ENCODE measurements at regions not wholly inside any gene's neighbourhood (a gene's known extent, or its start where the extent isn't known, plus 50 kb on each side); places are given as distances from the start of the nearest gene placed in this dataset.
"Not testable (repeated sequence)": the region's sequence is repeated elsewhere in the genome, so short reads cannot be mapped to it uniquely, and the experiment has no call there.

DNA sequence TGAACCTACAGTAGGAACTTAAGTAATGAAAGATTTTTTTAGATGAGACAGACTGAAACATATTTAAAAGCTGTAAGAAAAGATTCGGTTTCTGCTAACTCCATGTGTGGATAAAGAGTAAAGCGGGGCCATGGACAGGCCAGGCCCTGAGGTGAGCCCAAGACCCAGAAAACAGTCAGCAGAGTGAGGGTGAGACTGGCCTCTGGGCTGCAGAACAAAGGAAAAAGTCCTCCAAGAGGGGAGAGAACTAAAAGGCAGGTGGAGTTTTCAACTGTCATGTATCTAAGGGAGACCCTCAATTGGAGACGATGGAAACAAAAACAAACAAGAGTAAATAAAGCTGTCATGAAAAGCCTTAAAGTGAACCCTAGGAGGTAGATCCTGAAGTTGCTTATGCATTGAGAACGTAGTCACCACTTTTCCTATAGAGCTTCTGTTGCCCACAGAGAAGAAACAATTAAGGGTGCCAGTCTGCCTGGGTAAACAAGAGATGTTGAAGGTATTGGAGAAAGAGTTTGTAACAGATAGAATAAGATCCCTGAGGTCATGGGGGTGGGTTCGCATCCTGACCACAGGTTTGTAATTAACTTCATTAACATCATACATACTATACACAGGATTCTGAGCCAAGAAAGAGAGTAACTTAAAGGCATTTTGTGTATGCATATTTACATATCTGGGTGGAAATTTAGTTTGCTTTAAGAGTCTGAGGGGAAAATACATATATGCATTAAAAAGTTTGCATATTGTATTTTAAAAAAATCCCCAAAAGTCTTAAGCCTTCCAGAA, 268.7 kb upstream of the PDE3A start:
- Histone ChIP-seq H3K27me3 (ENCODE audit: control insufficient read depth in 5 of 5, insufficient read depth in 4 of 5, low read length in 5 of 5) (no peaks in the 10 kb centered on the region), H3K36me3 (ENCODE audit: control insufficient read depth in 5 of 5, insufficient read depth in 5 of 5, low read length in 5 of 5) (no peaks in the 10 kb centered on the region), H3K4me3 (ENCODE audit: low read depth in 1 of 5, low read length in 5 of 5) (no peak overlapping the region), H3K9me3 (ENCODE audit: control insufficient read depth in 5 of 5, low read length in 5 of 5) (no peaks in the 10 kb centered on the region), H3K27ac (ENCODE audit: low read depth, low read length) (no peak overlapping the region), H3K4me1 (ENCODE audit: control insufficient read depth in 5 of 5, insufficient read depth in 5 of 5, low read length in 5 of 5) (peaks cover 0 to 8% (median 0%) of the 10 kb centered on the region in 5 donors), H3K9ac (ENCODE audit: low read length in 5 of 5) (no peak overlapping the region)

DNA sequence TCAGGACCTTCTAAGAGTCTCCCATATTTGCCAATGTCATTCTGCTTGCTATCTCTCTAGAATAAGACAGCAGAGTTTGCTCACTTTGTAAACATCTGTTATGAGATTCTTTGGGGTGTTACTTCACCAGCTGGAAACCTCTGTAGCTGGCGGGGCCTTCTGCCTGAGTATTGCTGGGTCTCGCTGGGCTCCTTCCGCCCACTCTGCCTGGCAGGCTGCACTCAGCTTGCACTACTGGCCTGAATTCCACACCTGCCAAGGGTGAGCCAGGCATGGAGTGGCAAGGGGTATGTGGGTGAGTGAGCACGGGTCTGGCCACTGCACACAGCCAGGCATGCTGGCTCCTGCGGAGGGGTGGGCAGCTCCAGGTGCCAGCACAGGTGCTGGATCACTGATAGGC, 267.3 kb upstream of the PDE3A start:
- Histone ChIP-seq H3K36me3 (ENCODE audit: control insufficient read depth in 5 of 5, insufficient read depth in 5 of 5, low read length in 5 of 5) (no peaks in the 10 kb centered on the region), H3K27ac (ENCODE audit: low read depth, low read length) (no peak overlapping the region), H3K9ac (ENCODE audit: low read length in 5 of 5) (no peak overlapping the region), H3K27me3 (ENCODE audit: control insufficient read depth in 5 of 5, insufficient read depth in 4 of 5, low read length in 5 of 5) (no peaks in the 10 kb centered on the region), H3K9me3 (ENCODE audit: control insufficient read depth in 5 of 5, low read length in 5 of 5) (no peaks in the 10 kb centered on the region), H3K4me1 (ENCODE audit: control insufficient read depth in 5 of 5, insufficient read depth in 5 of 5, low read length in 5 of 5) (peaks cover 0 to 8% (median 0%) of the 10 kb centered on the region in 5 donors), H3K4me3 (ENCODE audit: low read depth in 1 of 5, low read length in 5 of 5) (no peak overlapping the region)

DNA sequence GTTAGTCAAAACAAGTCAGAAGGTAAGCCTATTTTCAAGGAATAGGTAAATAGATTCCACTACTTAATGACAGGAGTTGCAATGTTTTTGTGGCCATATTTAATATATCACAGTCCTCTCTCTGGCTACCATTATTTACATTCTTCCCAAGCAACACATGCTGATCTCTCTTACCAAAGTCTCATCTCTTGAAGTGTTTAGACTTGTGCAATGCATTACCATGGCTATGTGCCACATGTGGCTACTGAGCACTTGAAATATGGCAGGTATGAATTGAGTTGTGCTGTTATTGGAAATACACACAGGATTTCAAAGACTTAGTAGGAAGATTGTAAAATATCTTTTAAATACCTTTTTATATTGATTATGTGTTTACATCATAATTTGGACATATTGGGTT, 262.4 kb upstream of the PDE3A start:
- H3K9ac ChIP-seq (ENCODE audit: low read length in 5 of 5) = no peak overlapping the region
- no peaks in the 10 kb centered on the region for H3K27me3 ChIP-seq (ENCODE audit: control insufficient read depth in 5 of 5, insufficient read depth in 4 of 5, low read length in 5 of 5)
- peaks cover 0 to 5% (median 0%) of the 10 kb centered on the region in 5 donors for H3K4me1 ChIP-seq (ENCODE audit: control insufficient read depth in 5 of 5, insufficient read depth in 5 of 5, low read length in 5 of 5)
- H3K36me3 ChIP-seq (ENCODE audit: control insufficient read depth in 5 of 5, insufficient read depth in 5 of 5, low read length in 5 of 5) = no peaks in the 10 kb centered on the region
- no peak overlapping the region for H3K27ac ChIP-seq (ENCODE audit: low read depth, low read length)
- no peaks in the 10 kb centered on the region for H3K9me3 ChIP-seq (ENCODE audit: control insufficient read depth in 5 of 5, low read length in 5 of 5)
- H3K4me3 ChIP-seq (ENCODE audit: low read depth in 1 of 5, low read length in 5 of 5) = no peak overlapping the region

DNA sequence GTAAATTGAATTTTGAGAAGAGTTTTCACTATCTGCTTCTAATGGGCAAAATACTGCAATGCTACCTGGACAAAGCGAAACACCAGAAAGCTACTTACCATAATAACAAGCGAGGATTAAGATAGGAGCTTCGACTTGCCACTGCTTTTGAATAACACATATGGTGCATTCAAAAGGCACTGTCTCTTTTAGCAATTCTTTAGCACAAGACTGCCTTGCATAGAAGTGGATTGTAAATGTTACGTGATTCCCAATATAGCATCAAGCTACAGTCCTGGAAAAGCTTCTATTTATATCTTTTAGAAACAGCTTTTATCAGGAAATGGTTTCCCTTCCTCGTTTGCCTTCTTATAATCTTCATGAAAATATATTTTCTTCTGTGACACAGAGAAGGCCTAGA, 258.7 kb upstream of the PDE3A start:
- no peaks in the 10 kb centered on the region for H3K27me3 ChIP-seq (ENCODE audit: control insufficient read depth in 5 of 5, insufficient read depth in 4 of 5, low read length in 5 of 5)
- H3K27ac ChIP-seq (ENCODE audit: low read depth, low read length) = no peak overlapping the region
- no peak overlapping the region for H3K4me3 ChIP-seq (ENCODE audit: low read depth in 1 of 5, low read length in 5 of 5)

DNA sequence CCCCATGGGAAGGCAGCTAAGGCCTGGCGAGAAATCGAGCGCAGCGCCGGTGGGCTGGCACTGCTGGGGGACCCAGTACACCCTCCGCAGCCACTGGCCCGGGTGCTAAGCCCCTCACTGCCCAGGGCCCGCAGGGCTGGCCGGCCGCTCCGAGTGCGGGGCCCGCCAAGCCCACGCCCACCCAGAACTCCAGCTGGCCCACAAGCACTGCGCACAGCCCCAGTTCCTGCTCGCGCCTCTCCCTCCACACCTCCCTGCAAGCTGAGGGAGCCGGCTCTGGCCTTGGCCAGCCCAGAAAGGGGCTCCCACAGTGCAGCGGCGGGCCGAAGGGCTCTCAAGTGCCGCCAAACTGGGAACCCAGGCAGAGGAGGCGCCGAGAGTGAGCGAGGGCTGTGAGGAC, 253.0 kb upstream of the PDE3A start:
- H3K4me1 ChIP-seq (ENCODE audit: control insufficient read depth in 5 of 5, insufficient read depth in 5 of 5, low read length in 5 of 5); H3K27me3 ChIP-seq (ENCODE audit: control insufficient read depth in 5 of 5, insufficient read depth in 4 of 5, low read length in 5 of 5); H3K4me3 ChIP-seq (ENCODE audit: low read depth in 1 of 5, low read length in 5 of 5); H3K9ac ChIP-seq (ENCODE audit: low read length in 5 of 5); H3K27ac ChIP-seq (ENCODE audit: low read depth, low read length); H3K9me3 ChIP-seq (ENCODE audit: control insufficient read depth in 5 of 5, low read length in 5 of 5); H3K36me3 ChIP-seq (ENCODE audit: control insufficient read depth in 5 of 5, insufficient read depth in 5 of 5, low read length in 5 of 5): not testable (repeated sequence)

More for the DNA sequence above, 258.7 kb upstream of the PDE3A start:
- peaks cover 0 to 3% (median 0%) of the 10 kb centered on the region in 5 donors for H3K4me1 ChIP-seq (ENCODE audit: control insufficient read depth in 5 of 5, insufficient read depth in 5 of 5, low read length in 5 of 5)
- no peaks in the 10 kb centered on the region for H3K36me3 ChIP-seq (ENCODE audit: control insufficient read depth in 5 of 5, insufficient read depth in 5 of 5, low read length in 5 of 5)
- H3K9me3 ChIP-seq (ENCODE audit: control insufficient read depth in 5 of 5, low read length in 5 of 5) = no peaks in the 10 kb centered on the region
- H3K9ac ChIP-seq (ENCODE audit: low read length in 5 of 5) = no peak overlapping the region

DNA sequence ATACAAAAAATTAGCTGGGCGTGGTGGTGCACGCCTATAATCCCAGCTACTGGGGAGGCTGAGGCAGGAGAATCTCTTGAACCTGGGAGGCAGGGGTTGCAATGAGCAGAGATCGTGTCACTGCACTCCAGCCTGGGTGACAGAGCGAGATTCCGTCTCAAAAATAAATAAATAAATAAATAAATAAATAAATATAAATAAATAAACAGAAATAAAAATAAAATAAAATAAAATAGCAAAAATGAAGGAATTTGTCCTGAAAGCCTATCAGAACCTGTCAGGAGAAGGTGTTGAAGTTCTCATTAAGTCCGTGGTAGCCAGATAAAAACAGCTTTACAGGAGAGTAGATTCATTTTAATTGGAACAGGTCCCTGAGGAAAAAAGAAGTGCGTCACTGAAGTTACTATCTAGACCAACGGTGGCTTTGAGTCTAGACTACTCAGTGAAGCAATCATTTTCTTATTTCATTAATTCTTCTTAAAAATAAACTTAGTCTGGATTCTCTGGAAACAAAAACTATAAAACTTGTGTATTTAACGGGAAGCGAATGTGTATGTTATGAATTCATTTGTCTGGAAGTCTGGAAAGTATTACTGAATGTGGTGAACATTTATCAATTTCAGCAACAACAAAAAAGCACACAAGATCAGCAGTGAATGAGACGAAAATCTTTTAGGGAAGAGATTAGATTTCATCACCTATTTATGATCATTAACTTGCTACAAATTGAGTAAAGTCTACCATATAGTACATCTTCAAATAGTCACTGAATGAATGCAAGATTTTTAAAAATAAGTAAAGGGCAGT, 248.5 kb upstream of the PDE3A start:
- Histone ChIP-seq H3K4me1 (ENCODE audit: control insufficient read depth in 5 of 5, insufficient read depth in 5 of 5, low read length in 5 of 5) (peaks cover 0 to 7% (median 0%) of the 10 kb centered on the region in 5 donors), H3K9ac (ENCODE audit: low read length in 5 of 5) (no peak overlapping the region), H3K4me3 (ENCODE audit: low read depth in 1 of 5, low read length in 5 of 5) (no peak overlapping the region), H3K27me3 (ENCODE audit: control insufficient read depth in 5 of 5, insufficient read depth in 4 of 5, low read length in 5 of 5) (no peaks in the 10 kb centered on the region), H3K9me3 (ENCODE audit: control insufficient read depth in 5 of 5, low read length in 5 of 5) (no peaks in the 10 kb centered on the region), H3K36me3 (ENCODE audit: control insufficient read depth in 5 of 5, insufficient read depth in 5 of 5, low read length in 5 of 5) (no peaks in the 10 kb centered on the region), H3K27ac (ENCODE audit: low read depth, low read length) (no peak overlapping the region)

DNA sequence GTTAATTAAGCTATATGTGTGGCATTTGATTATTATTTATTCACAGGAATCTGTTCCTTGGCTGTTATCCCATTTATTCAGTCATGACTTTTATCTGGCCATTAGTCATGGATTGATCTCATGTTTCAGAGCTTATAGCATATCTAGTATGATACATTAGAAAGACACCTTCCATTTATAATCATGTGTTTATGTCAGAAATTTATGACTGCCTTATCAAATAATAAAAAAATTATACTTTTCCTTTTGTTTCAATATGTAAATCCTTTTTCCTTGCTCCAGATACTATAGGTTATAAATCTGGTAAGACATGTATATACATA, 248.0 kb upstream of the PDE3A start:
- Histone ChIP-seq H3K4me1 (ENCODE audit: control insufficient read depth in 5 of 5, insufficient read depth in 5 of 5, low read length in 5 of 5) (peaks cover 0 to 11% (median 0%) of the 10 kb centered on the region in 5 donors), H3K27ac (ENCODE audit: low read depth, low read length) (no peak overlapping the region), H3K9me3 (ENCODE audit: control insufficient read depth in 5 of 5, low read length in 5 of 5) (no peaks in the 10 kb centered on the region), H3K27me3 (ENCODE audit: control insufficient read depth in 5 of 5, insufficient read depth in 4 of 5, low read length in 5 of 5) (no peaks in the 10 kb centered on the region), H3K36me3 (ENCODE audit: control insufficient read depth in 5 of 5, insufficient read depth in 5 of 5, low read length in 5 of 5) (no peaks in the 10 kb centered on the region), H3K4me3 (ENCODE audit: low read depth in 1 of 5, low read length in 5 of 5) (no peak overlapping the region), H3K9ac (ENCODE audit: low read length in 5 of 5) (no peak overlapping the region)

DNA sequence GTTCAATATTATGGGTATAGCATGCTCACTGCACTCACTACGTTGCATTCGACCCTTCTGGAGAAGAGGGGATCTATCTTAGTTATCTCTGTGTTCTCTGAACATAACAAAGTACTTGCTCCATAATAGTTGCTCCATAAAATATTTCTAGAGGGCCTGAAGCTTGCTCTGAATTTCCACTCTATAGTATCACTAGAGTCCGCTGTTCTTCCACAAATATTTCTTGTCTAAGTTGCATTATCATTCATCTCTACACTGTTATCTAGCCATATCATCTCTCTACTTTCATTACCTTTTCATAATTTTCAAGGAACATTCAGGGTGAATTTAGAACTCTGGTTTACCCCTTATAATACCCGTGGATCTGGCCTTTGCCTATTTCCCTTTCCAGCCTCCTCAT, 246.1 kb upstream of the PDE3A start:
- H3K27me3 ChIP-seq (ENCODE audit: control insufficient read depth in 5 of 5, insufficient read depth in 4 of 5, low read length in 5 of 5) = no peaks in the 10 kb centered on the region
- no peak overlapping the region for H3K4me3 ChIP-seq (ENCODE audit: low read depth in 1 of 5, low read length in 5 of 5)
- H3K36me3 ChIP-seq (ENCODE audit: control insufficient read depth in 5 of 5, insufficient read depth in 5 of 5, low read length in 5 of 5) = no peaks in the 10 kb centered on the region
- H3K4me1 ChIP-seq (ENCODE audit: control insufficient read depth in 5 of 5, insufficient read depth in 5 of 5, low read length in 5 of 5) = peaks cover 0 to 11% (median 0%) of the 10 kb centered on the region in 5 donors
- no peak overlapping the region for H3K9ac ChIP-seq (ENCODE audit: low read length in 5 of 5)
- H3K27ac ChIP-seq (ENCODE audit: low read depth, low read length) = no peak overlapping the region
- H3K9me3 ChIP-seq (ENCODE audit: control insufficient read depth in 5 of 5, low read length in 5 of 5) = no peaks in the 10 kb centered on the region

DNA sequence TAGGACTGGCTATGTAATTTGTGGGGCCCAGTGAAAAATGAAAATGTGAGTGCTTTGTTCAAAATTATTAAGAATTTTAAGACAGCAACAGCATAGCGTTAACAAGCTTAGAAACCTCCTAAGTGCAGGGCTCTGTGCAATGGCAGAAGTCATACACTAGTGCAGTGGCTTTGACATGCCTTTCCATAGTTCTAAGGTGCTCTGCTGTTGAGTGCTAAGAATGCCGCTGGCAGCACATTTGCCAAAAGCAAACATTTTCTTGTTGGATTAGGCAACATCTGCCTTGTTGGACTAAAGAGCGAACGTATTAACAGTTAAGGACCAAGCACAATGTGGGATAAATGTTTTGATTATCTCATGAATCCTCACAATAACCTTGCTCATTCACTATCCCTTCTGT, 244.9 kb upstream of the PDE3A start:
- Histone ChIP-seq H3K36me3 (ENCODE audit: control insufficient read depth in 5 of 5, insufficient read depth in 5 of 5, low read length in 5 of 5) (no peaks in the 10 kb centered on the region), H3K9me3 (ENCODE audit: control insufficient read depth in 5 of 5, low read length in 5 of 5) (no peaks in the 10 kb centered on the region), H3K4me3 (ENCODE audit: low read depth in 1 of 5, low read length in 5 of 5) (no peak overlapping the region), H3K9ac (ENCODE audit: low read length in 5 of 5) (no peak overlapping the region), H3K4me1 (ENCODE audit: control insufficient read depth in 5 of 5, insufficient read depth in 5 of 5, low read length in 5 of 5) (peaks cover 0 to 11% (median 0%) of the 10 kb centered on the region in 5 donors), H3K27ac (ENCODE audit: low read depth, low read length) (no peak overlapping the region), H3K27me3 (ENCODE audit: control insufficient read depth in 5 of 5, insufficient read depth in 4 of 5, low read length in 5 of 5) (no peaks in the 10 kb centered on the region)

DNA sequence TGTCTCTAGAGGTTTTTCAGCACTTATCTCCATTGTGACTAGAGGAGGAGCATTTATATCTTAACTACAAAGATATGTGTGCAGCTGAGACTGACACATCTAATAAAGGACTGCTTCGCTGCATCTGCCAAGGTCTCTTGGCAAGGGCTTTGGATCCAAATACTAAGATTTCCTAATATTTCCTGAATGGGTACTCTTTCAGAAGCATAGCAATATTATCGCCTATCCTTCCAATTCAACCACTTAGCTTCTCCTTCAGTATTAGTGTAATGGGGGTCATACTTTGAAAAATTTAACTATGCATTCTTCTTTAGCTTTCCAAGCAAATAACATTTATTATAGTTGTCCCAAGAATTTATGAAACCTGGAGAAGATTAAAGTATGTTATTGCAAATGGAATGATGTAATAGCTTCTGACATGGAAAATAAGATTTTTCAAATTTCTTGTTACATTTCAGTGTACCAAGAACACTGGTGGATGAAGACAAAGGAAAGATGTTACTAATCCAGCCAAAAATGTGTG, 243.0 kb upstream of the PDE3A start:
- no peak overlapping the region for H3K4me3 ChIP-seq (ENCODE audit: low read depth in 1 of 5, low read length in 5 of 5)
- H3K27me3 ChIP-seq (ENCODE audit: control insufficient read depth in 5 of 5, insufficient read depth in 4 of 5, low read length in 5 of 5) = no peaks in the 10 kb centered on the region
- H3K9me3 ChIP-seq (ENCODE audit: control insufficient read depth in 5 of 5, low read length in 5 of 5) = no peaks in the 10 kb centered on the region
- H3K4me1 ChIP-seq (ENCODE audit: control insufficient read depth in 5 of 5, insufficient read depth in 5 of 5, low read length in 5 of 5) = peaks cover 0 to 11% (median 0%) of the 10 kb centered on the region in 5 donors
- H3K27ac ChIP-seq (ENCODE audit: low read depth, low read length) = no peak overlapping the region
- H3K36me3 ChIP-seq (ENCODE audit: control insufficient read depth in 5 of 5, insufficient read depth in 5 of 5, low read length in 5 of 5) = no peaks in the 10 kb centered on the region
- no peak overlapping the region for H3K9ac ChIP-seq (ENCODE audit: low read length in 5 of 5)

Data from subcutaneous abdominal adipose tissue (tissue), 5 donors.